DND-41 (cell line): ENCODE measurements at regions not wholly inside any gene's neighbourhood (a gene's known extent, or its start where the extent isn't known, plus 50 kb on each side); places are given as distances from the start of the nearest gene placed in this dataset.

Source experiments
- ATAC-seq: fragments of 200-7000 bp; cut with Tn5 transposase; 3 replicates; pipeline ENCODE4 v1.9.1; 2021; ENCODE audit warnings: low read depth; ENCODE audit not compliant: insufficient read depth
- DNase-seq: peaks from one replicate; pipeline ENCODE4 v3.0.0-alpha.2; 2020
- H2AFZ ChIP-seq: 2 replicates; pipeline ENCODE4 v1.6.0; 2012; ENCODE audit warnings: low read depth, low read length
- H3K27ac ChIP-seq: 2 replicates; pipeline ENCODE4 v1.5.1; 2012; ENCODE audit warnings: low read length, inconsistent platforms
- H3K27me3 ChIP-seq: fragments of 200-600 bp; sonication (generic); 2 replicates; pipeline ENCODE4 v1.6.0; 2012; ENCODE audit warnings: low read length, mild to moderate bottlenecking, inconsistent platforms; ENCODE audit not compliant: insufficient read depth, poor library complexity
- H3K36me3 ChIP-seq: 2 replicates; pipeline ENCODE4 v1.5.1; 2012; ENCODE audit warnings: low read length, inconsistent platforms; ENCODE audit not compliant: insufficient read depth
- H3K4me1 ChIP-seq: 2 replicates; pipeline ENCODE4 v1.5.1; 2012; ENCODE audit warnings: mild to moderate bottlenecking, low read length; ENCODE audit not compliant: insufficient read depth
- H3K4me2 ChIP-seq: 2 replicates; pipeline ENCODE4 v1.6.0; 2012; ENCODE audit warnings: mild to moderate bottlenecking, moderate library complexity, low read length, inconsistent platforms; ENCODE audit not compliant: insufficient read depth
- H3K4me3 ChIP-seq, 2 experiments: fragments of 200-600 bp in 1 of 2; shearing (Covaris generic) in 1 of 2; 2 replicates each; pipeline ENCODE4 v1.5.1; 2012 to 2016; ENCODE audit warnings: inconsistent platforms in 2 of 2, low read length in 2 of 2, mild to moderate bottlenecking in 2 of 2, low read depth in 1 of 2, moderate library complexity in 1 of 2
- H3K79me2 ChIP-seq: 2 replicates; pipeline ENCODE4 v1.6.0; 2012; ENCODE audit warnings: low read length, inconsistent platforms; ENCODE audit not compliant: insufficient read depth
- H3K9ac ChIP-seq: 2 replicates; pipeline ENCODE4 v1.6.0; 2012; ENCODE audit warnings: low read depth, mild to moderate bottlenecking, inconsistent platforms, low read length, moderate library complexity
- H3K9me3 ChIP-seq: 2 replicates; pipeline ENCODE4 v1.5.1; 2012; ENCODE audit warnings: low read length, moderate library complexity, mild to moderate bottlenecking, inconsistent platforms; ENCODE audit not compliant: insufficient read depth, severe bottlenecking
- H4K20me1 ChIP-seq: 2 replicates; pipeline ENCODE4 v1.6.0; 2012; ENCODE audit warnings: low read length; ENCODE audit not compliant: insufficient read depth
- EZH2 ChIP-seq: IDR thresholded peaks from 3 replicates; pipeline ENCODE4 v1.6.1; 2012; ENCODE audit warnings: borderline replicate concordance, low read depth, mild to moderate bottlenecking, moderate library complexity, low read length, inconsistent platforms; ENCODE audit not compliant: severe bottlenecking
- TF ChIP-seq, protein P1 (sequence below): IDR thresholded peaks from 2 replicates; pipeline ENCODE4 v1.5.1; 2012; ENCODE audit warnings: borderline replicate concordance, low read length, moderate library complexity, mild to moderate bottlenecking; ENCODE audit not compliant: poor library complexity, severe bottlenecking; ENCODE audit errors: extremely low read depth

- H3K79me2 ChIP-seq: no peaks in the 10 kb centered on the region
- H3K9me3 ChIP-seq: peaks cover 5% of the 10 kb centered on the region
- no peaks in the 10 kb centered on the region for H3K36me3 ChIP-seq
- TF ChIP-seq, protein P1, sequence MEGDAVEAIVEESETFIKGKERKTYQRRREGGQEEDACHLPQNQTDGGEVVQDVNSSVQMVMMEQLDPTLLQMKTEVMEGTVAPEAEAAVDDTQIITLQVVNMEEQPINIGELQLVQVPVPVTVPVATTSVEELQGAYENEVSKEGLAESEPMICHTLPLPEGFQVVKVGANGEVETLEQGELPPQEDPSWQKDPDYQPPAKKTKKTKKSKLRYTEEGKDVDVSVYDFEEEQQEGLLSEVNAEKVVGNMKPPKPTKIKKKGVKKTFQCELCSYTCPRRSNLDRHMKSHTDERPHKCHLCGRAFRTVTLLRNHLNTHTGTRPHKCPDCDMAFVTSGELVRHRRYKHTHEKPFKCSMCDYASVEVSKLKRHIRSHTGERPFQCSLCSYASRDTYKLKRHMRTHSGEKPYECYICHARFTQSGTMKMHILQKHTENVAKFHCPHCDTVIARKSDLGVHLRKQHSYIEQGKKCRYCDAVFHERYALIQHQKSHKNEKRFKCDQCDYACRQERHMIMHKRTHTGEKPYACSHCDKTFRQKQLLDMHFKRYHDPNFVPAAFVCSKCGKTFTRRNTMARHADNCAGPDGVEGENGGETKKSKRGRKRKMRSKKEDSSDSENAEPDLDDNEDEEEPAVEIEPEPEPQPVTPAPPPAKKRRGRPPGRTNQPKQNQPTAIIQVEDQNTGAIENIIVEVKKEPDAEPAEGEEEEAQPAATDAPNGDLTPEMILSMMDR: no peak
- H3K27ac ChIP-seq: no peak overlapping the region
- H3K4me2 ChIP-seq: no peak overlapping the region
- ATAC-seq: no peak
- H3K4me1 ChIP-seq: no peaks in the 10 kb centered on the region
- H2AFZ ChIP-seq: no peak overlapping the region
- H3K27me3 ChIP-seq: no peaks in the 10 kb centered on the region
- DNase-seq: no peak
- no peaks in the 10 kb centered on the region for H4K20me1 ChIP-seq
- no peak overlapping the region for H3K9ac ChIP-seq
- H3K4me3 ChIP-seq: no peak overlapping the region
Measured at GRCh38 chr13:108156749-108157148, 58.6 kb downstream of the LIG4 start.

DNA sequence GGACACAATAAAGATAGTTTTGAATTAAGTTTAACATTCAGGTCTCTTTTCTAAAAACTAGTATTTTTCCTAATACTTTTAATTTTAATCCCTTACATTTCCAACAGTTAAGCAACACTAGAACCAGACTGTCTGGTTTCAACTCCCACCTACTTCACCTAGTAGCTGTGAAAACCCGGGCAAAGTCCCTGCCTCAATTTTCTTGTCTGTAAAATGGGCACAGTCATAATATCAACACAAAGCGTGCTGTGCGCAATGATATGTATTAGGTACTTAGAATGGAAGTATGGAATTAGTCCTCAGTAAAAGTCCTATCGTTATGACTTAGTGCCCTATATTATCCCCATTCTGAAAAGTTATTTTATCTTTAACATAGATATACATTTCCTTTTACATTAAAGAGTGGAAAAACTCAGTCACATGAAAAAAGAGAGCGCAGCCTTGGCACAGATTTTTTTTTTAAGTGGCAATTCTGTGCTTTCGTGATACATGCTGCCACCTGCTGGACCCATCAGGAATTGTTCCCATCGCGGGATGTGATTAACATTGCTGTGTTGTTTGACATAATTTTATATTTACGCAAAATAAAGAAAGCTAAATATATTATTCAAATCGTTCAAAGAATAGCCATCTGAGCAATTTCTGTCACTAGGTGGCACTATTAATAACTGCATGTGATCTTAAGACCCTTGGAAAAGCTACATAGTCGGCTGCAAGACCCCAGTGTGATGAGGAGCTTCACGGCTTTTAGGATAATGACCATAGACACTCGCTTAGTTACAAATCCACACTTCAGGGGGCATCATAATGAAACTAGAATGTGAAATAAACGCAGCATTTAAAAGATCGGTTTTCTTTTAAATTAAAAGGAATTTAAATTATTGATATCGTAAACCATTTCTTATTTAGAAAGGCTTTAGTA, 59.9 kb downstream of the LIG4 start:
- Histone ChIP-seq H3K27me3 (no peaks in the 10 kb centered on the region), H2AFZ (no peak overlapping the region), H3K4me2 (no peak overlapping the region), H3K4me3 (no peak overlapping the region), H3K36me3 (no peaks in the 10 kb centered on the region), H3K27ac (no peak overlapping the region), H3K9ac (no peak overlapping the region), H3K79me2 (no peaks in the 10 kb centered on the region), H3K4me1 (no peaks in the 10 kb centered on the region), H4K20me1 (no peaks in the 10 kb centered on the region), H3K9me3 (peaks cover 5% of the 10 kb centered on the region)
- ATAC-seq (peak; percentile 48; the same call in 2 of the 3 replicates), DNase-seq (peak; percentile 47)
- TF ChIP-seq, protein P1: peak; percentile 86
- TF ChIP-seq EZH2: no peak

DNA sequence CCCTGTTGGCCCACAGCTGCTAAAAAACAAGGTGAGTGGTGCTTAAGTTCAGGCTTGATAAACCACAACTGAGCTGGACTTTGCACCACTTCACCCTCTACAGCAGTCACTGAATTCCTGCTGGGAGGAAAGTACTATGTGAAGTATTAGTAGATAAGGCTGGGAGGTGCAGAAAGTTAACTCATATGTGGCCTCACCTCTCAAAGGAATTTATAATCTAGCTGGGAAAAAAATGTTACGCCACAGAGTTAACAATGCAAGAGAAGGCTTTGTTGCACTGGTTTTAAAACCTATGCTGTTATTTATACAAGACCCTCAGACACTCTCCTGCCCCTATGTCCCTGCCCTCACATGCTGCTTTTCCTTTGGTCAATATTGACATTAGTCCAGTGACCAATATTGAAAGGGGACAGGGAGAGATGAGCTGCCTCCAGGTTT, 60.9 kb downstream of the LIG4 start:
- Histone ChIP-seq H3K4me2 (no peak overlapping the region), H4K20me1 (no peaks in the 10 kb centered on the region), H3K36me3 (no peaks in the 10 kb centered on the region), H3K27me3 (no peaks in the 10 kb centered on the region), H2AFZ (no peak overlapping the region), H3K27ac (no peak overlapping the region), H3K79me2 (no peaks in the 10 kb centered on the region), H3K4me1 (no peaks in the 10 kb centered on the region), H3K9me3 (peaks cover 5% of the 10 kb centered on the region), H3K9ac (no peak overlapping the region), H3K4me3 (no peak overlapping the region)
- TF ChIP-seq, protein P1: no peak
- no peak for ATAC-seq
- DNase-seq: no peak
